GM18867 (cell line): ENCODE measurements at regions not wholly inside any gene's neighbourhood (a gene's known extent, or its start where the extent isn't known, plus 50 kb on each side); places are given as distances from the start of the nearest gene placed in this dataset.
"Not testable (repeated sequence)": the region's sequence is repeated elsewhere in the genome, so short reads cannot be mapped to it uniquely, and the experiment has no call there.

ENCODE experiments used
- ATAC-seq: cut with Tn5 transposase; IDR thresholded peaks from one replicate; pipeline ENCODE4 v1.9.1; 2021; ENCODE audit warnings: mild to moderate bottlenecking, moderate library complexity; ENCODE audit not compliant: unreplicated experiment

GRCh38 chr1:104018922-104019674, 269.4 kb downstream of the AMY1C start:
- ATAC-seq: no peak

GRCh38 chr1:104019675-104020049, 270.0 kb downstream of the AMY1C start:
- no peak for ATAC-seq

GRCh38 chr1:104028416-104029035, 278.8 kb downstream of the AMY1C start:
- ATAC-seq: peak; percentile 52

GRCh38 chr1:104029456-104029970, 279.8 kb downstream of the AMY1C start:
- no peak for ATAC-seq

GRCh38 chr1:104056786-104057185, 307.1 kb downstream of the AMY1C start:
- no peak for ATAC-seq

- ATAC-seq: not testable (repeated sequence)
These were observed 307.7 kb downstream of the AMY1C start for GRCh38 chr1:104057219-104057898.

- not testable (repeated sequence) for ATAC-seq
These were observed 311.9 kb downstream of the AMY1C start for GRCh38 chr1:104061637-104062036.

- no peak for ATAC-seq
These were observed 314.7 kb downstream of the AMY1C start for GRCh38 chr1:104064399-104064798.

- ATAC-seq: no peak
These were observed 323.2 kb downstream of the AMY1C start for GRCh38 chr1:104072915-104073371.

GRCh38 chr1:104073463-104073902, 323.8 kb downstream of the AMY1C start:
- ATAC-seq: no peak

- ATAC-seq: no peak
These were observed 332.5 kb downstream of the AMY1C start for GRCh38 chr1:104082221-104082620.

GRCh38 chr1:104084380-104084779, 334.7 kb downstream of the AMY1C start:
- ATAC-seq: no peak

- ATAC-seq: no peak
These were observed 343.0 kb downstream of the AMY1C start for GRCh38 chr1:104092698-104093097.

GRCh38 chr1:104098837-104099236, 349.1 kb downstream of the AMY1C start:
- no peak for ATAC-seq

- ATAC-seq: no peak
These were observed 350.4 kb downstream of the AMY1C start for GRCh38 chr1:104100115-104100514.

- ATAC-seq: no peak
These were observed 355.8 kb downstream of the AMY1C start for GRCh38 chr1:104105465-104105864.

- no peak for ATAC-seq
These were observed 370.8 kb downstream of the AMY1C start for GRCh38 chr1:104120525-104120924.

GRCh38 chr1:104121271-104121670, 371.6 kb downstream of the AMY1C start:
- no peak for ATAC-seq

GRCh38 chr1:104125266-104125665, 375.6 kb downstream of the AMY1C start:
- ATAC-seq: no peak

GRCh38 chr1:104125970-104126369, 376.3 kb downstream of the AMY1C start:
- no peak for ATAC-seq

- ATAC-seq: peak; percentile 80
These were observed 382.8 kb downstream of the AMY1C start for GRCh38 chr1:104132382-104132973.
